LNCAP (cell line): ENCODE measurements at regions not wholly inside any gene's neighbourhood (a gene's known extent, or its start where the extent isn't known, plus 50 kb on each side); places are given as distances from the start of the nearest gene placed in this dataset.

Experiments used
- CTCF ChIP-seq: fragments of 450-650 bp; IDR thresholded peaks from 2 replicates; pipeline ENCODE4 v1.5.1; 2017; ENCODE audit warnings: mild to moderate bottlenecking

DNA sequence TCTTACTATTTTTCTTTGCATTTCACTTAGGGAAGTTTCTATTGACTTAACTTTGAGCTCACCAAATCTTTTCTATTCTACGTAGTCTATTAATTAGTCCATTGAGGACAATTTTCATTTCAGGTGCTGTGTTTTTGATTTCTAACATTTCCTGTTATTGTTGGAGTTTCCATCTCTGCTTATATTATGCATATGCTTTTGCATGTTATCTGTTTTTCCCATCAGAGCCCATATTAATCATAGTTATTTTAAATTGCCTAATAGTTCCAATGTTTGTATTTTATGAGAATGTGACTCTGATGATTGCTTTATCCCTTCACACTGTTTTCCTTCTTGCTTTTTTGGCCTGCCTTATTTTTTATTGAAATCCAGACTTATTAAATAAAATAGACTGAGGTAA lies 414.5 kb upstream of the OPRM1 start:
- no peak for TF ChIP-seq CTCF

- TF ChIP-seq CTCF, result no peak
These were observed 415.5 kb upstream of the OPRM1 start for GRCh38 chr6:153623496-153623895.

- TF ChIP-seq CTCF, result no peak
These were observed 417.5 kb upstream of the OPRM1 start for GRCh38 chr6:153621491-153621890.

GRCh38 chr6:153621070-153621469 lies 418.0 kb upstream of the OPRM1 start:
- TF ChIP-seq CTCF, result no peak

DNA sequence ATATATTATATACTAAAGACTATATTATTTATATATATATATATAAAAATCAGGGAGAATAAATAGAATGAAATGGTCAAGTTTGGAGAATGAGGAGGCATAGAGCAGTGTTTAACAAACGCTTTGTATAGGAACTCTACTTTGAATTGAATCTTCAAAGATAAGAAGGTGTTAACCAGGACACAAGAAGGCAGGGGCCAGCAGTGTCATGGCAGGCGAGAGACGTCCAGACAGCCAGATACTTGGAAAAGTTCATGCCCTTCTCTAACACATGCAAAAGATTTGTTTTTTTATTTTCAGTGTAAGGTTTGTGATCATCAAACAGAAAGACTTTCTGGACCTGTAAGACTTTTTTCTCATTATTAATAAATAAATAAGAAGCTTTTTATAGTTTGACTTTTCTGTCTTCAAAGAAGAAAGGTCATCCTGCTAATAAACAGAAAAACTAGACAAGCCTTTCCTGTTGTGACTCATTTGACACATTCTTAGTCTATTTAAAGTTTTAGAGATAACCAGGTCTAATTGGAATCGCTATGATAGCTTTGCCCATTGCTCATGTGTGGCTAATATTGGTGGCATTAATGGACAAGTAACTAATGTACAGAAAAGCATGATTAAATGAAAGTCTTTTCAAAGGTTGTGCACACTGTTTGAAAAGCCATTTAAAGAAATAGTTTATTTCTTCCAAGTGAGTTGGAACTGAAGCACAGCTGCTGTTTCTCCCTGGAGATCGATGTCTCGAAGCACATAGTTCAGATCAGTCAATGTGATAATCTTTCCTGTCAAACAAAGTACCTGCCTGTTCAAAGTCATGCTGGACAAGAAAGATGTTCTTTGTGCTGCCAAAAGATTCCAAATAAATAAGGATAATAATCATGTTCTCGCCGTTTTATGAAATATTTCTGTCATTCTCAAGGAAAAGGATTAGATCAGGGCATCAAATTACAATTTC lies 420.4 kb upstream of the OPRM1 start:
- no peak for TF ChIP-seq CTCF

DNA sequence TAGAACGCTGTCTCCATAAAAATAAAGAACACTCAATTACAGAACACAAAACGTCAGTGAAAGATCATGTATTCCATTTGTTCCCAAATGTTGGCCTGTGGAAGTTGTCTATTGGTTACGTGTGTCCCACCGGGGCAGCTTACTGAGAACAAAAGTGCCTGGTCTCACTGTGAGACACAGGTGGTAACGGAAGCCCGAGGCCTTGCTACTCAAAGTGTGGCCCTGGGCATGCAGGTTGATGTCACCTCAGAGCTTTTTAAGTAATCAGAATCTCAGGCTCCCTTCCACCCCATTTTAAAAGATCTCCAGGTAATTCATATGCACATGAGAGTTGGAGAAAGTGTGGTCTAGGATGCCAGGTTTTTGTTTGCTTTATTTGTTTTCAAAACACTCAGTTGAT lies 422.5 kb upstream of the OPRM1 start:
- TF ChIP-seq CTCF, result no peak

DNA sequence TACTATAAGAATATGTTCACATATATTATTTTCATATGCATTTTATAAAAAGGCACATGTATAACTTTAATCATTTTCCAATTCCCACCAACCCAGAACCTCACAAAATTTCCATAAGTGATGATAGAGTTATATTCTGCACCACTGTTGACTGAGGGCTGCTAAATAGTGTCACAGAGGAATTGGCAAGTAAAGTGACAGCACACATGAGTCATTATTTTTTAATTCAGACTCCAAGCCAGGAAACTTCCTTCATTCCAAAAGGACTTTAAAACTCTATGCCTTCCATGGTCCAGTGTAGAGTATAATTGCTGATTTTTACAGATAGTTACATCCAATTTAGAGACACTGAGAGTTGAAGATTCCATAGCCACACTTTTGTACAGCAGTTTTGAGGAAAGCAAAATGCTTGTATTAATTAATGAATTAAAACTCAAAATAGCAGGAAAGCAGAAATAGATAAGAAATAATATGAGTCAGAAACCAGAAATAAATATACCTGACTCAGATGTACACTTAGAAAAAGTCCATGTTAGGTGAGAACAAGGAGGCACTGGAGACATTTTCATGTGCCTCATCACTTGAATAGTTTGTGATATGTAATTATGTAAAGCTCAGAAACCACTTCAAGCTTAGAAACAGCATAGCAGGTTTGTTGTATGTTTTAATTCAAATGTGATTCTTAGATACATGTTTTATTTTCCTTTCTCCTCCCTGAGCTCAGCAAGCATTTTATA lies 425.2 kb upstream of the OPRM1 start:
- no peak for TF ChIP-seq CTCF
